HuH-7.5 (cell line): ENCODE measurements at regions not wholly inside any gene's neighbourhood (a gene's known extent, or its start where the extent isn't known, plus 50 kb on each side); places are given as distances from the start of the nearest gene placed in this dataset.
"Not testable (repeated sequence)": the region's sequence is repeated elsewhere in the genome, so short reads cannot be mapped to it uniquely, and the experiment has no call there.

ENCODE experiments used
- DNase-seq: peaks from one replicate; pipeline ENCODE4 v3.0.0; 2011; ENCODE audit warnings: low spot score

DNA sequence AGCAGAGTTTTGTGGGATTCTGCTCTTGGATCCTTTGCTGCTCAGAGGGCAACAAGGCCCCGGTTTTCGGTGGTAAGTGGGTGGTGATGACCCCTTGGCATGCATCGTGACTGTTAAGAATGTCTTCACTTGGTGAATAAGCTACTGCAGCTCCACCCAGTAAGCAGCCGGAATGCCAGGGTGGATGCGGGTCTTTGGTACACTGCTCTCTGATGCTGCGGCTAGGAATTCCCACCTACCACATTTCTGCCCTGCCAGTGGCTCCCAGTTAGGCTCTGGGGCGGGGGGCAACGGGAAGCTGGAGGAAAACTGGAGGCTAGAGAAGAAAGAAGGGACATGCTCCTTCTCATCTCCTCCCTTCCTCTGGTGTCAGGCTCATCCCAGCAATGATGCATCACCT is 180.4 kb upstream of the GALNT2 start:
- DNase-seq, result no peak

DNA sequence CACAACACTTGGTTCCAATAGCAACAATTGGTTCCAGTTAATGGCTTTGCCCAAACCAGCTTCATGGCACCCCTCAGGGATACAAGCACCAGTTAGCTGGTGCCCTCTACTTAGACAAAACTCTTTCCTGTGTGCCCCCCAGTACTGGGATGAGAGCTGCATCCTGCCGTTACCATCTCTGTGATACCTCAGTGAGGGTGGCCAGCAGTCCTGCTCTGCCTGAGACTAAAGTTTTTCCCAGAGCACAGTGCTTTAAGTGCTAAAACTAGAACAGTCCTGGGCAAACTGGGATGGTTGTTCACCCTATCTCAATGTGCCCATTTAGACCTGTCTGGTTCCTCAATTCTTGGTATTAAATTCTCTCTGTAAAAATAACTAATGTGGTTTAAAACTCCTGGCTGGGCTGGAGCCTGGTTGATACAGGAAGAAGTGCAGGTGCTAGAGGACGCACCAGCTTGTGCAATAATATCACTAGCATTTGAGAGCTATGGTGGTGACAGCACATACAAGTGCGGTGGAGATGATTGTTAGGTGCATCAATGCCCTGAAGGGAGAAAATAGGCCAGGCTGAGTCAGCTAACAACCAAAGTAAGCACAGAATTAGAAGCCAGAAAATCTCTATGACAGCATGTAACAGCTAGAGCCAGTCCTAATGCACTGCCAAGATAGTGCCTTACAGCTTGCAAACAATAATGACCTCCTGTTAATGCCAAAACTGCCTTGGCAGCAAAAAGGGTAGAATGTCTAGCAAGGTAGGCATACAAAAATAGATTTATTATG is 179.8 kb upstream of the GALNT2 start:
- DNase-seq, result no peak

DNA sequence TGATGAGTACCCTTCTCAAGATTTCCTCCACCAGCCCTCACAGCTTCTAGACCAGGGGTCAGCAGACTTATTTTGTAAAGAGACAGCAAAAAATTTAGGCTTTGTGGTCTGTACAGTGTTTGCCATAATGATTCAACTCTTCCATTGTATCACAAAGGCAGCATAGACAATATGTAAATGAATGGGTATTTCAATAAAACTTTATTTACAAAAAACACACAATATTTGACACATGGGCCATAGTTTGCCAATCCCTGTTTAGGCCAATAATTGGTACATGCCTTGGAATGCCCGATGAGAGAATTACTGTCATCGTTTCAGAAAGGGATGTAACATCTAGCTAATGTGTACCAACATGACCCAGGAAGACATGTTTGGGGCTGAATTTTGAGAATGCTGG is 178.9 kb upstream of the GALNT2 start:
- no peak for DNase-seq

GRCh38 chr1:229888561-229889001 is 178.5 kb upstream of the GALNT2 start:
- no peak for DNase-seq

DNA sequence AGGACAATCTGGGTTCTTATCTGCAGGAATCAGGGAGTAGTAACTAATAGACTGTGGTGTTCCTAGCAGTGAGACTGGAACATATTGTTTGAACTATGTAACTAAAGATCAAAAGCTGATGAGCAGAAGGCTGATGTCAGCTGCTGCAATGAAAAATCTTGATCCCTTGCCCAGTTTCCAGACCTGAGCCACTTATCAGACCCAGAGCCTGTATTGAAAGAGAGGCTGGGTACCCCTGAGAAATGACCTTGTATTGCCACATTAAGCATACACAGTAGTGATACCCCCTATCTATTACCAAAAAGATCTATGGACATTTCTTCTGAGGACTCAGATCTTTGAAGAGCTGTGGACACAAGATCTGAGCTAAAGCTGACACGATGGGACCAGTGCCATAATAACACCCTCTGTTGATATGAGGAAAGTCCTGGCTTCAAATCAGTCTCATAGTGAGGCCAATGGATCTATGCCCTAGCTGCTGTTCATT is 178.0 kb upstream of the GALNT2 start:
- DNase-seq, result no peak

GRCh38 chr1:229891227-229891626 is 175.8 kb upstream of the GALNT2 start:
- no peak for DNase-seq

- no peak for DNase-seq
Observed at GRCh38 chr1:229892515-229893117, 174.4 kb upstream of the GALNT2 start.

GRCh38 chr1:229893762-229894444 is 173.1 kb upstream of the GALNT2 start:
- no peak for DNase-seq

DNA sequence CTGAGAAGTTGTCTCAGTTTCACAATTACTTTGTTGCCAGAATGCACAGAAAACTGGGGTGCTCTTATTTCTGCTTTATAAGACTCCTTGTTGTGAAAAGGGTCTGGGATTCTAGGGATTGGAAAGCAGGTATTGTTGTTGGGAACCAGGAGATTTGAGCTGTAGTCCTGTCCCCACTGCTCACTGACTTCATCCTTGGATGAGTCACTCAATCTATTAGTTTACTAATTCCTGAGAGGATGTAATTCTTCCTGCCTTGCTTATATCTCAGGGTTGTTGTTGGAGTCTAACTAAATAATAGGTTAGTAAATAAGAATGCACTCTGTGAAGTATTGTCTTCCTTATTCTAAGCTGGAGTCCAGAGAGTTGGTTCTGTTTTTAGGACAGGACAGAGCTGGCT is 172.5 kb upstream of the GALNT2 start:
- DNase-seq, result no peak

DNA sequence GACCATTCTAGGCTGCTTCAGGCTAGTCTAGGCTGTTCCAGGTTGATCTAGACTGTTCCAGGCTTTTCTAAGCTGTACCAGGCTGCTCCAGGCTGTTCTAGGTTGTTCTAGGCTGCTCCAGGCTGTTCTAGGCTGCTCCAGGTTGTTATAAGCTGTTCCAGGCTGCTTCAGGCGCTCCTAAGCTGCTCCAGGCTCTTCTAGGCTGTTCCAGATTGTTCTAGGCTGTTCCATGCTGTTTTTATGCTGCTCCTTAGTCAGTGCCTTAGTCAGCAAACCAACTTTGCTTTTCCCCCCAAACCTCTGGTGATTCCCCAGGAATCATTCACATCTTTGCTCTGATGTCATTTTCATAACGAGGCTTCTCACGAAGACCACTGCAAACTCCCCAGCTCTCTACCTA is 171.4 kb upstream of the GALNT2 start:
- DNase-seq, result no peak

GRCh38 chr1:229896306-229896705 is 170.7 kb upstream of the GALNT2 start:
- DNase-seq, result no peak

- DNase-seq, result no peak
Observed at GRCh38 chr1:229896861-229897260, 170.2 kb upstream of the GALNT2 start.

- no peak for DNase-seq
Observed at GRCh38 chr1:229897501-229897900, 169.5 kb upstream of the GALNT2 start.

DNA sequence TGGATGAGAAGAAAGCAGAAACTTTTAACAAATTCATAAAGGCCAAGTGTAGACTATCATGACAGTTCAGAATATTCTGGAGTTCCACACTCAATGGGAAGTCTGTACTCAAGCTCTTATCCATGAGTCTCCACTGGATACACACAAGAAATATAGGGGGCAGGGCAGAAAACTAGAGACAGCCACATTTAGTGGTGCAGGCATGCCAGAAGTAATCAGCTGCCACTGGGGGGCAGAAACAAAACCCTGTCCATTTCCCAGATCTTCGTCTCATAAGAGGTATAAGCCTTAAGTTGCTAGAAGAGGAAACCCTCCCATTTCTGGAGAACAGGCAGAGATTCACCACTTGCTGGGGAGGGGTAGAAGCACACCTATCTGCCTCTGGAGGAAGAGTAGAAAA is 166.8 kb upstream of the GALNT2 start:
- DNase-seq, result no peak

- DNase-seq, result no peak
Observed at GRCh38 chr1:229905031-229905545, 161.9 kb upstream of the GALNT2 start.

DNA sequence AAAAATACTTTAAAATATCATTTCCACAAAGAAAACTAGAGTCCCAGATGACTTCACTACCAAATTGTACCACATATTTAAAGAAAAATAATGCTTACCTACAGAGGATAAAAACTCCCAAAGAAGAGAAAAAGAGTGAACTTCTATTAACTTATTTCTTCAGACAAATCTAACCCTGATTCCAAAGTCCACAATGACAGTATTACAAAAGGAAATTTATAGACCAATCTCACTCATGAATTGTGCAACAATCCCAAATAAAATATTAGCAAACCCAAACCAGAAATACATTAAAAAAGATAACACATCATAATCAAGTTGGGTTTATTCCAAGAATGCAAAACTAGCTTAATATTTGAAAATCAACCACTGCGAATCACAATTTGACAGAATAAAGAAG is 161.4 kb upstream of the GALNT2 start:
- DNase-seq, result no peak

DNA sequence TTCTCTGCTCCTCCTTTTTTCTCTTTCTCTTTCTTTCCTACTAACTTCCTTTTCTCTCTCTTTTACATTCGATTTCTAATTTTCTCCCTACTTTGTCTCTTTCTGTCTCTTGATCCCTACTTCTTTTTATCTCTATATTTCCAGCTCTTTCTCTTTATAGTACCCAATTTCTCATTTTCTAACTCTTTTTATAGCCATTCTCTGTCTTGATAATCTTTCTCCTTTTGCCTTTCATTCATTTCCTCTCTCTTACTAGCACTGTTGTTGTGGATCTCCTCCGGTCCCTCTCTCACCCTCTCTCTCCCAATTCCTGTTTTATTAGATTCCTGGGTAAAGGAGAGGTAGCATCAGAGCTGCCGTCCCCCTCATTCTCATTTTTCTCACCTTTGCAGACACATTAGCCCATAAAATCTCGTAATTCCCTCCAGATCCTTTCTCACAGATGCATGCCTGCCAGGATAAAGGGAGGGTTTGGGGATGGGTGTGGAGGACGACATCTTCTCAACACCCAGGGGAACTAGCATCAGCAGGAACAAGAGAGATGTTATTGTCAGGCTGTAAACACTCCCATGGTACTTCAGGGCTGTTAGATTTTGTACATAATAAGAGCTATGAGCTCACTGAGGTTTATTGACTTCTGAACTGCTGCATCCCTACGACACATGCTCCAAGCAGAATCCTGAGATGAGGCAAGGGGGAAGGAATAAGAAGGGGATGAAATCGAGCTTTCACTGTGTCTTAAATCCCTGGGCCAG is 159.0 kb upstream of the GALNT2 start:
- no peak for DNase-seq

GRCh38 chr1:229908689-229909088 is 158.3 kb upstream of the GALNT2 start:
- DNase-seq, result no peak

DNA sequence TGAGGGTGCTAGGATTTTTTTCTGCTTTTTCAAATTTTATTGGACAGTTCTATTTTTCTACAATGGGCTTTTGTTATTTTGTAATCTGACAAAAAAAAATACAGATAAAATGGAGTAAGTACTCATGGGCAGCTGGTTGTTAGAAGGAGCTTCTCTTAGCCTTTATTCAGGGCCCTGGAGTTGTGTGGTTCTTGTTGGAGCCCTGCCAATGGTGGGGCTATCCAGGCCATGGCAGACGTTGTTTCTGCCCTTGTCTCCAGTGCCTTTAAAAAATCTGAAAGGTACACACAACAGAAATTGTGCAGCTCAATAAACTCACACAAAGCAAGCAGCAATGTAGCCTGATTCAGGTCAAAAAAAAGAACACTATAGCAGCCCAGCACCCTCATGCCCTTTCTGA is 153.5 kb upstream of the GALNT2 start:
- no peak for DNase-seq

DNA sequence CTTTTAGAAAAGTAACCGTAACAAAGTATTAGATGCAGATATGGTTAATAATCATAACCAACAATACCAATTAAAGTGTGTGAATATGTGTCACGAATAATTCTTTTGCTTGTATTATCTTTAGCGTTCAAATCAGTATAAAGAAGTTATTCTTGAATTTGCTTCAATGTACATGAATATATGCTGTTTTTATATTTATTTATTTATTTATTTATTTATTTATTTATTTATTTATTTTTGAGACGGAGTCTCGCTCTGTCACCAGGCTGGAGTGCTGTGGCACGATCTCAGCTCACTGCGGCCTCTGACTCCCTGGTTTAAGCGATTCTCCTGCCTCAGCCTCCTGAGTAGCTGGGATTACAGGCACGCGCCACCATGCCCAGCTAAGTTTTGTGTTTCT is 147.6 kb upstream of the GALNT2 start:
- not testable (repeated sequence) for DNase-seq

- no peak for DNase-seq
Observed at GRCh38 chr1:229920683-229921082, 146.4 kb upstream of the GALNT2 start.

DNA sequence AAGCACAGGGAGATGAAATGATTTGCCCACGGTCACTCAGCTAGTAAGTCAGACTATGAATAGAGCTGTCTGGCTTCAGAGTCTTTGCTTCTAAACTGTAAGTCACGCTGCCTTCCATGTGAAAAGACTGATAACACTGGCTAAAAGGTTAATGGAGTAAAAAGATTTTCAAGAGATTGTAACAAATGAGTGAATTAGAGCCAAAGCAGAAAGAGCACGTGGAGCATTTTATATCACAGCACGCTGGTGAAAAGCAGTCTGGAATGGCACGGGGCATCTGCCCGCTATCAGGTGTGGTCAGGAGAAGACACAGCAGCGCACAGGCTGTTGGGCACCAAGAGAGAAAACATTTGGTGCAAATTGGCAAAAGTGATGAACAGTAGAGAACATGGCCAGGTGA is 144.8 kb upstream of the GALNT2 start:
- no peak for DNase-seq
